ENCODE measurements at regions not wholly inside any gene's neighbourhood (a gene's known extent, or its start where the extent isn't known, plus 50 kb on each side); places are given as distances from the start of the nearest gene placed in this dataset.

DNA sequence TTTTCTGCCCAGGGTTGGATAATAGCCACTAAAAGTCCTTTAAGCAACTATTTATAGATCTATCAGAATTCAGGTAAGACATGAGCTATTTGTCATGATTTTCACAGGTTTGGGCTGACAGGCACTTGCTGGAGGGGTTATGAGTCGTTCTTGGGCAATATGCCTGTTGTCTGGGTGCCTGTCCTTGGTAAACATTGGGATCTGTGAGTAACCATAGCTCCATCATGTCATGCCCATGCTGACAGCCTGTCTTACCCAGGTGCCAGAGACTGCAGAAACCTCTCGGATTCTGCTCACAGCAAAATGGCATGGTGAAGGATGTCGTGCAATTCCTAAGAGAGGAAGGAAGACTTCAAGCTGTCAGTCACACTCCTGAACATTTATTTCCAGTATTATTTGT lies 116.0 kb upstream of the PUDP start:
- in situ Hi-C loops (cut with HindIII; ENCODE audit: low pct_unique_long_range_greater_than_20kb, low sequenced_read_pairs): no loop called here
- DNase-seq (ENCODE audit: low read depth): no peak

DNA sequence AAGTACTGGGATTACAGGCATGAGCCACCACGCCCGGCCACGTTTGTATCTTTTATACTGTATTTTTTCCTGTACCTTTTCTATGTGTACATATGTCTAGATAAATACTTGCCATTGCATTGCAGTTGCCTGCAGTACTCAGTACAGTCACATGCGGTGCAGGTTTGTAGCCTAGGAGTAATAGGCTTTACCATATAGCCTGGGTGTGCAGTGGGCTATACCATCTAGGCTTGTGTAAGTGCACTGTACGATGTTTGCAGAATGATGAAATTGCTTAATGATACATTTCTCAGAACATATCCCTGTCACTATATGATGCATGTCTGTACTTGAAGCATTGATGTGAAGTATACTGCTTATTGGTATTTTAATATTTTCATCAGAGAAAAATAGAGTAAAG lies 115.4 kb upstream of the PUDP start:
- in situ Hi-C loops (cut with HindIII; ENCODE audit: low pct_unique_long_range_greater_than_20kb, low sequenced_read_pairs): no loop called here
- DNase-seq (ENCODE audit: low read depth): no peak

DNA sequence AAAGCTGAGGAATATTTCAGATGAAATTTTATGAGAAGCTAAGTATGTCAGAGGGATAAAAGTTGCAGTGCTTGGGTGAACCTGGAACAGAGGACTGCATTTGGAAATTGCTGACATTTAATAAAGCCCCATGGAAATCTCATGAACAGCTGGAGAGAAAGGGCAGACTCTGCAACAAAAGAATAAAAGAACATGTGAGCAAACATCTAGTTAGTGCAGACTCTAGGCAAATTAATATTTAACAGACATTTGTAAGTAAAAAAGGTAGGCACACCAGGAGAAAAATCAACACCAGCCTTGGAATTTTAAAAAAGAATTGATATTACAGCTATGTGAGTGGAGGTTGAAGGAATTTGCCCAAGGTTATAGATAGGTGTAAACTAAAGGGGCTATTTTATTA lies 114.6 kb upstream of the PUDP start:
- DNase-seq (ENCODE audit: low read depth): no peak
- in situ Hi-C loops (cut with HindIII; ENCODE audit: low pct_unique_long_range_greater_than_20kb, low sequenced_read_pairs): no loop called here

DNA sequence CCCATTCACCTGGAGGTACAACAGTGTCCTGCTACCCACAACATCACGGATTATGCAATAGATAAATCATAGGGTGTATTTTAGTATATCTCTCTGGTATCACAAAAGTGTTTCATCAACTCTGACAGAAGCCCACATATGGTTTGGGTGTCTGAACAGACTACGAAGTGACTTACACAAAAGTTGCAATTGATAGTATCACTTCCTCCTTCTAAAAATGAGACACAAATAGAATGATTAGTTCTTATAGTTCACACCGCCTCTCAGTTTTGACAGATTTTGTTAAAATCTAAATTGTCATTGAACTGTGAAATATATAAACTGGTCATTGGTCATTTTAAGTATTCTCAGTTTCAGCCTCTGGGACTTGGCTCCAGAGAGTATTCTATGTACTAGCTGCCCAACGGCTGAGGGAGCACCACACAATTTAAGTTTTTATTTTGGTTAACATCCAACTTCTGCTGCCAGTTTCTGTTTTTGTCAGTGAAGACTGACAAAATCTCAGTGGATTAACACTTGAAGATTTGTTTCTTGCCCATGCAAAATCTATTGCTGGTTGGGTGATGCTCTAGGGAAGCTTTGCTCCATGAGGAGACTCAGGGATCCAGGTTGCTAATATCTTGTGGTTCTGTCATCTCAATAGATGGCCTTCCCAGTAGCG lies 113.8 kb upstream of the PUDP start:
- in situ Hi-C loops (cut with HindIII; ENCODE audit: low pct_unique_long_range_greater_than_20kb, low sequenced_read_pairs): no loop called here
- DNase-seq (ENCODE audit: low read depth): no peak

DNA sequence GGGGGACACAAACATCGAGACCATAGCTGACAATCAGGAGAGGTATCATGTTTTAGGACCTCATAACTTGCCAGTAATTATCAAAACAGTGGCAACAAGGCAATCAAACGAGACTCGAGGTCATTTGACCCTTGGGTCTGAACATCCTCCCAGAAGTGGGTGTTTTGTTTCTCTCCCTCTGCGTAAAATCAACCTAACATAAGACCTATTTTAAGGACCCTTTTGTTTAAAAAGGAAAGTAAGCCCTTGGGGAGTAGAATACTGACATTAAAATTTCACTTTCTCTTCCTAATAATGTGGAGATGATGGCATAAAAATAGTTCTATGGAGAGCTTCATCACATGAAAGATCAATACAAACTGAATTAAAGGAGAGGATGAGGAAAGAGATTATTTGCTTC lies 106.2 kb upstream of the PUDP start:
- in situ Hi-C loops (cut with HindIII; ENCODE audit: low pct_unique_long_range_greater_than_20kb, low sequenced_read_pairs): no loop called here
- DNase-seq (ENCODE audit: low read depth): no peak

DNA sequence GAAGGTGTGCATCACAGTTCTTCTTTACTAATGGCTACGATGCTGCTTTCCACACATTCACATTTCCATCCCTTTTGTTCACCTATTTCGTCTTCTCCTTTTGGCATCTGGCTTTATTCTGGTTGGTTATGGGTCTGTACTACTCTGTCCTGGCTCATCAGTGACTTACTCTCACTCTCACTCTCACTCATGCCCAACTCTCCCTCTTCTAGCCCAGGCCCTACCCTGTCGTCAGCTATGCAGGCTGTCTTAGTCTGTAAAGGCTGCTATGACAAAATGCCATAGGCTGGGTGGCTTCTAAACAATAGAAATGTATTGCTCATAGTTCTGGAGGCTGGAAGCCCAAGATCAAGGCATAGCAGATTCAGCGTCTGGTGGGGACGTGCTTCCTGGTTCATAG lies 105.6 kb upstream of the PUDP start:
- in situ Hi-C loops (cut with HindIII; ENCODE audit: low pct_unique_long_range_greater_than_20kb, low sequenced_read_pairs): no loop called here
- no peak for DNase-seq (ENCODE audit: low read depth)

DNA sequence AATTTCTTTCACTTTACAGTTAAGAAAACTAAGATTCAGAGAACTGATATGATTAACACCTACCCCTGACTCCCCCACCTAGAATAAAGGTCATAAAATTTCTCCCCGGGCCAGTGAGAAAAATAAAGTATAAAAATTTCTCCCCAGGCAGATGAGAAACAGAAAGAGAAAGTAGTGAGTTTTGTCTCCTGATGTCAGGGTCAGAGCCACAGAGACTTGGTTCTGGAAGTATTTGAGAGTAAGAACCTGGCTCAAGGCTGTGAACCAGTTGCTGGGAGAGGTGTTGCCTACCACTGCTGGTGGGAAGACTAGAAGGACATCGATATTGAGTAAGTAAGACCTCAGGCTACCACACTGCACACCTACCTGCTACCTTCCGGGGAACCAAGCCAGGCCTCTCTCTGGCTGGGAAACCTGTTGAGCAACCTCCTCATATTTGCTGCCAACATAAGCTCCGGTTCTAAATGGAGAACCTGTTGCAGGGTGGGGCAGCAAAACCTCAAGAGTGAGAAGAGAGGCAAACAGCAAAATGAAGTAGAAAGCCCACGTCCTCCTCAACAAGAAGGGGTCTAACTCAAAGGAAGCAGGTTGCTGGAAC lies 104.2 kb upstream of the PUDP start:
- no peak for DNase-seq (ENCODE audit: low read depth)
- in situ Hi-C loops (cut with HindIII; ENCODE audit: low pct_unique_long_range_greater_than_20kb, low sequenced_read_pairs): no loop called here

DNA sequence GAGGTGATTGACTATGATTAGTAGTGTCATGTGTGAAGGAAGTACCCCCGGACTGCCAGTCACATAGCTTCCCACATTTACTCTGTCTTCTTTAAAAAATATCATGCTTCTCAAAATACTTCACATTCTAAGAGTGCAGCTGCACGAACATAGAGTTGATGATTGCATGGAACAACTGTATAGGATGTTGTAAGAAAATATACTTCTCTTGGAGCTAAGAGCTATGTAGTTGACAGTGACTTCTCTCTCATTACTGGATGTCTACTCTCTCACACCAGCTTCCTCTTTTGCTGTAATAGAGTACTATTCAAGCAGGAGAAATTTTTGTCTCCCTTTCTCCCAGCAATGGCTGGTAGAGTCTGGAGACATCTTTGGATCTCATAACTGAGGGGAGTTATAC lies 99.4 kb upstream of the PUDP start:
- DNase-seq (ENCODE audit: low read depth): no peak
- in situ Hi-C loops (cut with HindIII; ENCODE audit: low pct_unique_long_range_greater_than_20kb, low sequenced_read_pairs): no loop called here

DNA sequence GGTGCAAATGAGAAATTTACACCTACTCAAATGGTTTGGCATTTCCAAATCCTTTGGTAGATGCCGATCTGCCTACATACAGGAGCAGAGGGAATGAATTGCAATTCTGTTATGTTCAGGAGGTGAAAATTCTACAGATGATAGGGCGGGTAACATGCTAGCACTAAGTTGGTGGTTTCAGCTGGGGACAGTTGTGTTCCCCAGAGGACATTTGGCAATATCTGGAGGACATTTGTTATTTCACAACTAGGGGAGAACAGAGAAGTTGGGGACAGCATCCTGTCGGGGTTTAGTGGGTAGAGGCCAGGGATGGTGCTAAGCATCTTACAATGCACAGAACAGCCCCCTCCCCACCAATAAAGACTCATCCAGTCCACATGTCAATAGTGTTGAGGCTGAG lies 96.5 kb upstream of the PUDP start:
- in situ Hi-C loops (cut with HindIII; ENCODE audit: low pct_unique_long_range_greater_than_20kb, low sequenced_read_pairs): no loop called here
- no peak for DNase-seq (ENCODE audit: low read depth)

DNA sequence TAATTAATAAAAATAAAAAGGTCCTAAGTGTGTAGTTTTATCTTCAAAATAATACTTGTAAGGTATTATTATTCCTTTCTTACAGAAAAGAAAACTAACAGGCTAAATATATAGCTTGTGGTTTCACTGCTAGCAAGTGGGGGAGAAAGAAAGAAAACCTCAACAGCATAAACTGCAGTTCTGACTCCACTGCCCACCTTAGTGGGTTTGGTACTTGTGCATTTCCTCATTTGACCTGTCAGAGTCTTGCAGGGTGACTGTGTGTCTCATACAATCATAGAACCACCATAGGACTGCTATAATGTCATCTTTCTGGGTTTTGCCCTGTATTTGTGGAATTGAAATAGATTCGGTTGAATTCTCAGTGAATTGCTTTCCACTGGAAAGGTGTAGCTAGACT lies 94.7 kb upstream of the PUDP start:
- in situ Hi-C loops (cut with HindIII; ENCODE audit: low pct_unique_long_range_greater_than_20kb, low sequenced_read_pairs): no loop called here
- DNase-seq (ENCODE audit: low read depth): no peak

DNA sequence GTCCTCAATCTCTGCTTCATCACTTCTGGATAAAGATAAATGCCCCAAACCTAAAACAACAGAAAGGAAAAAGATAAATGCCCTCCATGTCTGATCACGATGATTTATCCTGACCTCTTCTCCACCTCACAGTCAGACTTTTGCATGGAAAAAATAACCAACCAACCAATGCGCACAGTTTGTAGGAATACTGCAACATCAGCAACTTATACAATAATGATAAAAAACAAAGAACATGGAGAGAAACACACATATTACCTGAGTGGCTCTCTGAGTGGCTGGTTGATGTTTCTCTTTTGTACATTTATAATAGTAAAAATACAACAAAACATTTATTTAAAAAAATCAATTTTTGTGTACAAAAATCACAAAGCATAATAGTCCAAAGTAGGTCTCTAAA lies 93.0 kb upstream of the PUDP start:
- DNase-seq (ENCODE audit: low read depth): no peak
- in situ Hi-C loops (cut with HindIII; ENCODE audit: low pct_unique_long_range_greater_than_20kb, low sequenced_read_pairs): no loop called here

DNA sequence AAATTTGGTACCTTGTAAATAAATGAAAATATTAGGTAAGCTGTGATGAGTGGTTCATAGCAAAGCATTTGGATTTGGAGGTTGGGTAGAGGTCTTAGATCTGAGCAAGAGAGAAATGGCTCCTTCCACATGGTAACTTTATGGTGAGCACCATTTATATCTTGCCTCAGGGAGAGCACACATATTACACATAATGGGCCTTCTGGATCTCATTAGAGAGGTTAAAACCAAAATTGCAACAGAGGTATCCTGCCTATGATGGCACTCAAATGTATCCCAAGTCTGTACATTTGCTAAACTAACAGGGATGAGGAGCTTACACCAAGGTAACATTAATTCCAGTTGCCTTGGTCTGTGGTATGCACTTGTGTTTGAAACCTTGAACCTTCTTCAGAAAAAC lies 87.1 kb upstream of the PUDP start:
- DNase-seq (ENCODE audit: low read depth): no peak

DNA sequence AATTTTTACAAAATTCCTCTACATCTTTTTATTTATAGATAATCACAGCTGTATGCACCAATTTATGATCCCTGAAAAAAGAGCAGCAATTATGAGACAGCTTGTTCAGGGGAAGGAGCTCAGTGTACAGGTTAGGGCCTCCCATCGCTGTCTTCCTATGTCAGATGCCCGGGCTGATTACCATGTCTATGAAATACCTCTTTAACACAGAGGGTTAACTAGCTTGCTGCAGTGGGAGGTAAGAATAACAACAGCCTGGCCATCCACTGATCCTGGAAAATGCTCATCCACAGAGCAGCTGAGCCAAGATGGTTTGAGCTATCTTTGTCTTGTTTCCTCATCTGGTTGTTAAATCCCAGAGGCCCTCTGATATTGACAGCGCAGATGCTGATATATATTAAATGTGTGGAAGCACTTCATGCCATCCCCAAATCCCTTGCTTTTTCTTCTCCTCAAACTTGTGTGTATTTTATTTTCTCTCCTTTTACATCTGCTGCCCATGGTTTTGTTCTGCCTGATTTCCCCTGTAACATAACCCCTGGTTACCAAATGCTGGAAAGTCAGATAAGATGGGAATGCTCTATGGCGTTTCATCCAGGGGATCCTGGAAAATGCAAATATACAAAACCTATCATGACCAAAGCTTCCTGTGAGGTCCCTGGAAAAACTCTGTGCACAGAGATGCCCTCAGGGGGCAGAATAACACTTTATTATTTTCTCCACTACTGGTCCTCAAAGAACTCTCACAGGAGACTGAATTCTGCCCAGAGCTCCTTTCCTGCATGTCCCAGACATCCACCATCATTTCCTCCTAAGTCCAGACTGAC lies 85.8 kb upstream of the PUDP start:
- in situ Hi-C loops (cut with HindIII; ENCODE audit: low pct_unique_long_range_greater_than_20kb, low sequenced_read_pairs): no loop called here
- no peak for DNase-seq (ENCODE audit: low read depth)

More for the DNA sequence above, 87.1 kb upstream of the PUDP start:
- in situ Hi-C loops (cut with HindIII; ENCODE audit: low pct_unique_long_range_greater_than_20kb, low sequenced_read_pairs): no loop called here

DNA sequence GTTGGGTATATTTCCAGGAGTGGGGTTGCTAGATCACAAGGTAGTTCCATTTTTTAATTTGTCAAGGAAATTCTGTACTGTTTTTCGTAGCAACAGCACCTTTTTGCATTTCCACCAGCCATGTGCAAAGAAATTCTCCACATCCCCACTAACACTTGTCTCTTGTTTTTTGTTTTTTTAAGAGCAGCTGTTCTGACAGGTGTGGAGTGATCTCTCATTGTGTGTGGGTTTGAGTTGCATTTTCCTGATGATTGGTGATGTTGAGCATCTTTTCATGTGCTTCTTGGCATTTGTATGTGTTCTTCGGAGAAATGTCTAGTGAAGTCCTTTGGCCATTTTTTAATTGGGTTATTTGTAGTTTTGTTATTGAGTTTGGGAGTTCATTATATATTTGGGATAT lies 80.3 kb upstream of the PUDP start:
- in situ Hi-C loops (cut with HindIII; ENCODE audit: low pct_unique_long_range_greater_than_20kb, low sequenced_read_pairs): no loop called here
- no peak for DNase-seq (ENCODE audit: low read depth)

DNA sequence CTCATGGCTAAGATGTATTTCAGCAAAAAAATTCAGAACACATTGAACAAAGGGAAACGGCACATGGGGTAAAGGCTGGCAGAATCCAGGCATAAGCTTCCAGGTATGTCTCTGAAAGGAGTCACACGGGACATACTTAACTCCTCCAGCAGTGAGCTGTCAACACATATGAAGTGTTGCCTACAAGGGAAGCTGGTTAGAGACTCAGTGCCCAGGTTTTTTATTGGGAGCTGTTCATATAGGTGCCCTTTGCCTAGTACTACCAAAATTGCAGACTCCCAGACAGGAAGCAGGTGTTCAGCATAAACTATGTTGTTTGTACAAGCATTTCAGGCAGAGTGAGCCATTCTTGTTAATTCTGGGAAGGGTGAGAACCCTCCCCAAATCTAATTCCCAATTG lies 77.4 kb upstream of the PUDP start:
- no peak for DNase-seq (ENCODE audit: low read depth)
- in situ Hi-C loops (cut with HindIII; ENCODE audit: low pct_unique_long_range_greater_than_20kb, low sequenced_read_pairs): no loop called here

DNA sequence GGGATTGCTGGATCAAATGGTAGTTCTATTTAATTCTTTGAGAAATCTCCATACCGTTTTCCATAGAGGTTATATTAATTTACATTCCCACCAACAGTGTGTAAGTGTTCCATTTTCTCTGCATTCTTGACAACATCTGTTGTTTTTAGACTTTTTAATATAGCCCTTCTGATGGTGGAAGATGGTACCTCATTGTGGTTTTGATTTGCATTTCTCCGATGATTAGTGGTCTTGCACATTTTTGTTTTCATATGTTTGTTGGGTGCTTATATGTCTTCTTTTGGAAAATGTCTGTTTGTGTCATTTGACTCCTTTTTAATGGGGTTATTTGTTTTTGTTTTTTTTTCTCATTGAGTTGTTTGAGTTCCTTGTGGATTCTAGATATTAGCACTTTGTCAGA lies 75.3 kb upstream of the PUDP start:
- in situ Hi-C loops (cut with HindIII; ENCODE audit: low pct_unique_long_range_greater_than_20kb, low sequenced_read_pairs): no loop called here
- no peak for DNase-seq (ENCODE audit: low read depth)

DNA sequence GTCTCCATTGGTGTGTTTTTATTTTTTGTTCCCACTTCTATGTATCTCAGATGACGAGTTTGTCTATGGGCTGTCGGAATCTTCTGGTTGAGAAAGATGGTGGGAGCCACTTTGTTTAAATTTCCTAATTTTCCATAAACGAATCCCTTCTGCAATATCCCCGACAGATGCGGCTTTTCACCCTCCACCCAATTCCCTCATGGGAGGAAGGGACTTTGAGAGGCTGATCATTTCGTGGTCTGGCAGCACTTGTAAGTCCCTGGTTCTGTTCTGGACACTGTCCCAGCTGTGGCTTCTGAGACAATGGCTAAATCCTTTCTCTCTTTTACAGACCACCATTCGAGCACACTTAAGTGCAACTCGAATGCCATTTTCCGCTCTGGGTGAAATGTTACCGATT lies 72.2 kb upstream of the PUDP start:
- in situ Hi-C loops (cut with HindIII; ENCODE audit: low pct_unique_long_range_greater_than_20kb, low sequenced_read_pairs): no loop called here
- no peak for DNase-seq (ENCODE audit: low read depth)

DNA sequence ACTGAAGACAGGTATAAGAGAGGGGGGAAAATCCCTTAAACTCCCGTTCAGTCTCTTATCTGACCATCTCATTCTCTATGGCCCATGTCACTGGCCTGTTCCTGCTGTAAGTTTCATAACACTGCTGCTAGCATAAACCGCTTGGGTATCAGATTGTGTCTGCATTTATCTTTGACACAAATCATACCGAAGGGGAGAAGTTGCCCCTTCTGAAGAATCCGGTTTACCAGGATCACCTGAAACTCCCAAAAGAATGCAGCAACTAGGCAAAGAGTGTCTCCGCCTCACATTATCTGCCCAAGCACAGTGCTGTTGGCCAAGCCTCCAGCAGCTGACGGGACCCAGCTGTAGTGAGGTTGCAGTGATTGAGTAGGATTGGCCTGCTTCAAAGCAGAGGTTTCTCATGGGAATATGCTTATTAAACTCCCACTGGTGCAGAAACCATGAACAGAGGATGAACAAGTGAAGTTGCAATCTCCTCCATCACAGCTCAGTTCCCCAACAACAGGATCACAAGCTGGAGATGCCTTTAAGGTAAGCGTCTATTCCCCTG lies 71.3 kb upstream of the PUDP start:
- DNase-seq (ENCODE audit: low read depth): no peak
- in situ Hi-C loops (cut with HindIII; ENCODE audit: low pct_unique_long_range_greater_than_20kb, low sequenced_read_pairs): no loop called here

DNA sequence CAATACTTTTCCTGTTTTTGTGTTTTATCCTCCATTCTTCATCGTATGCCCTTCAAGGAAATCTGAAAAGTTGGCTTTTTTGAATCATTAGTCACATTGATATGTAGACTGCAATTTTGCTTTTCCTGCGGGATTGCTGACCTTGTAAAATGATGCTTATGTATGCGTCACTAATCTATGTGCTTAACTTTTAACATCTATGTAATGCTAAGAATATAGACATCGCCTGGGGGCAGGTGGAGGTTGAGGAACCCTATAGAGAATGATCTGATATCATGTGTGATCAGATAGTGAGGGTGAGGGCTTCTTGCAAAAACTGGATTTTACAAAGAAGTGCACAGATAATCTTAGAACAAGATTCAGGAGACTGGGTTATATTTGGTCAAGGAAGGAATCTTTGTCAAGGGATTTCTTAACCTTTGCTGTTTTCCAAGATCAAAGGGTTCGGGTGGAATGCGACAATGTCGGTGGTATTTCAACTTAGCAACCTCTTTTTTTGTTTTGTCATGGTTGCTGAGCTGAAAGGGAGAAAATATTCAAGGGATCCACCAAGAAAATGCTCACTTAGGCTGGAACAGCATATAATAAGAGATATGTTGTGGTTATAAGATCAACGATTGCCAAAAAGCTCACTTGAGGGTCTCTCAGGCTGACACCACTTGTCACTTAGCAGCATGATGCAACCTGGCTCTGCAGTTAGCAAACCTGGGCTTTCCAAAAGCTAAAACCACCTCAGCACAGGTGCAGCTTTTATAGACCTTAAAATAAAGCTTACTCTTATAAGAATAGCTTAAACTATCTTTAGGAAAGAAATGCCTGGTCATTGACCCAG lies 70.6 kb upstream of the PUDP start:
- no peak for DNase-seq (ENCODE audit: low read depth)
- in situ Hi-C loops (cut with HindIII; ENCODE audit: low pct_unique_long_range_greater_than_20kb, low sequenced_read_pairs): no loop called here
